ENCODE measurements at regions not wholly inside any gene's neighbourhood (a gene's known extent, or its start where the extent isn't known, plus 50 kb on each side); places are given as distances from the start of the nearest gene placed in this dataset.

GRCh38 chr20:60732322-60732721 lies 519.7 kb upstream of the CDH4 start:
- TF ChIP-seq PATZ1 (CRISPR knock-in tag; IDR thresholded peaks at IDR 0.05; ENCODE audit: borderline replicate concordance) (no peak), ZFP30 (CRISPR knock-in tag; IDR thresholded peaks at IDR 0.05) (no peak)
